ENCODE measurements at regions not wholly inside any gene's neighbourhood (a gene's known extent, or its start where the extent isn't known, plus 50 kb on each side); places are given as distances from the start of the nearest gene placed in this dataset.

GRCh38 chr10:117612113-117612512 lies 69.6 kb downstream of the EMX2 start:
- TF ChIP-seq EZH2 (IDR thresholded peaks at IDR 0.05; ENCODE audit: borderline replicate concordance, low read depth, low read length, severe bottlenecking) (no peak), POLR2A (IDR thresholded peaks at IDR 0.05; ENCODE audit: low read depth, low read length) (no peak), POLR2AphosphoS5 (IDR thresholded peaks at IDR 0.05; ENCODE audit: insufficient read depth, low read depth, low read length) (no peak), FOS (IDR thresholded peaks at IDR 0.05; ENCODE audit: borderline replicate concordance, insufficient read depth, low read length) (no peak), JUN (IDR thresholded peaks at IDR 0.05; ENCODE audit: borderline replicate concordance, insufficient read depth, insufficient read length, low read depth) (no peak), MYC (IDR thresholded peaks at IDR 0.05; ENCODE audit: low read depth, low read length) (no peak)
- TF ChIP-seq, protein P1, sequence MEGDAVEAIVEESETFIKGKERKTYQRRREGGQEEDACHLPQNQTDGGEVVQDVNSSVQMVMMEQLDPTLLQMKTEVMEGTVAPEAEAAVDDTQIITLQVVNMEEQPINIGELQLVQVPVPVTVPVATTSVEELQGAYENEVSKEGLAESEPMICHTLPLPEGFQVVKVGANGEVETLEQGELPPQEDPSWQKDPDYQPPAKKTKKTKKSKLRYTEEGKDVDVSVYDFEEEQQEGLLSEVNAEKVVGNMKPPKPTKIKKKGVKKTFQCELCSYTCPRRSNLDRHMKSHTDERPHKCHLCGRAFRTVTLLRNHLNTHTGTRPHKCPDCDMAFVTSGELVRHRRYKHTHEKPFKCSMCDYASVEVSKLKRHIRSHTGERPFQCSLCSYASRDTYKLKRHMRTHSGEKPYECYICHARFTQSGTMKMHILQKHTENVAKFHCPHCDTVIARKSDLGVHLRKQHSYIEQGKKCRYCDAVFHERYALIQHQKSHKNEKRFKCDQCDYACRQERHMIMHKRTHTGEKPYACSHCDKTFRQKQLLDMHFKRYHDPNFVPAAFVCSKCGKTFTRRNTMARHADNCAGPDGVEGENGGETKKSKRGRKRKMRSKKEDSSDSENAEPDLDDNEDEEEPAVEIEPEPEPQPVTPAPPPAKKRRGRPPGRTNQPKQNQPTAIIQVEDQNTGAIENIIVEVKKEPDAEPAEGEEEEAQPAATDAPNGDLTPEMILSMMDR (IDR thresholded peaks at IDR 0.05; ENCODE audit: extremely low read depth in 1 of 2, insufficient read depth in 1 of 2, low read depth in 1 of 2, low read length in 2 of 2): no peak
- TF ChIP-seq, protein P2, sequence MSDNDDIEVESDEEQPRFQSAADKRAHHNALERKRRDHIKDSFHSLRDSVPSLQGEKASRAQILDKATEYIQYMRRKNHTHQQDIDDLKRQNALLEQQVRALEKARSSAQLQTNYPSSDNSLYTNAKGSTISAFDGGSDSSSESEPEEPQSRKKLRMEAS (IDR thresholded peaks at IDR 0.05; ENCODE audit: insufficient read depth, insufficient read length): no peak

Measured in endothelial cell of umbilical vein (primary cell).